DMS79 (cell line): ENCODE measurements at regions not wholly inside any gene's neighbourhood (a gene's known extent, or its start where the extent isn't known, plus 50 kb on each side); places are given as distances from the start of the nearest gene placed in this dataset.

Experiments
- DNase-seq: peaks from one replicate; lab custom pipeline; 2025; lab: John Stamatoyannopoulos, UW

DNA sequence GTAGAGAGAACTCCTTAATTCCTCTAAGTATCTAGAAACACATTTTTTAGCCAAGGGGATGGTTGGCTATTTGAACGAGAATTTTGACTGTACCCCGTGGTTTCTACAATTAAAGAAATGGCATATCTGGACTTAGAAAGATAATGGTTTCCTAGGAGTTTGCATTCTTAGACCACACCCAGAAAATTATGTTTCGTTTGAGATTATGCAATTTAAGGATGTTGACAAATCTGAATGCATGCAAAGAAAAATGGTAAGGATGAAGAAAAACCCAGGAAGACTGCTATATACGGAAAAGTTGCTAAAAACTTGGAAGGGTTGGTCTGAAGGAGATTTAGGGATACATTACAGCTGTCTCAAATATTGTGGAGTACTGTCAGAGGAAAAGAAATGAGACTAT lies 538.5 kb upstream of the WWC1 start:
- DNase-seq: no peak

GRCh38 chr5:167753725-167754490 lies 537.5 kb upstream of the WWC1 start:
- DNase-seq: no peak

- DNase-seq: no peak
These were observed 536.9 kb upstream of the WWC1 start for GRCh38 chr5:167754501-167755021.

- DNase-seq: no peak
These were observed 536.0 kb upstream of the WWC1 start for GRCh38 chr5:167755420-167755819.

DNA sequence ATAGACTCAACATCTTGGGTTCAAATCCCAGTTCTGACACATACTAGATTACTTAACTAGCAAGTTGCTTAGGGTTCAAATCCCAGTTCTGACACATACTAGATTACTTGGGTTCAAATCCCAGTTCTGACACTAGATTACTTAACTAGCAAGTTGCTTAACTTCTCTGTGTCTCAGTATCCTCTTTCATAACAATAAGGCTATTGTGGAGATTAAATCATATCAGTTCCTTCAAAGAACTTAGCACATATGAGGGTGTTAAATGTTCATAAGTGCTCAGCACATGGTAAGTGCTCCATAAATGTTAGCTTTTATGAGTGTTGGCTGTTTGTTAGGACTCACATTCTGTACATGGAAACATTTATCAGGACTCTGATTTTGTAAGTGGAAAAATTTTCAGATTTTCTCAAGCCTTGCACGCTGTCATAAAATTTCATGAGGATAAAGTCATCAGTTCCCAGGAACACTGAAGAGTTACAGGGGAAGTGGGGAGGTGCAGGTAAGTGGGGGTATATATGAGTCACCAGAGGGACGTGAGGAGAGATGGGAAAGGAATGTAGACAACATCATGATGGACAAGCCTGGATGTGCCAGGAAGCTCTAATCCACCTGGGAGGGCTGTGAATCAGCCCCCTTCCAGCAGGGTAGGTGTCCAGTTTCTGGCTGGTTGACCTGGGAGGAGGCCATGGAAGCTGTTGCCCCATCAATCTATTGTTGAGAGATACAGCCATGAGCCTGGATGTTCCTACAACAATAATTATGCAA lies 532.2 kb upstream of the WWC1 start:
- DNase-seq: no peak

DNA sequence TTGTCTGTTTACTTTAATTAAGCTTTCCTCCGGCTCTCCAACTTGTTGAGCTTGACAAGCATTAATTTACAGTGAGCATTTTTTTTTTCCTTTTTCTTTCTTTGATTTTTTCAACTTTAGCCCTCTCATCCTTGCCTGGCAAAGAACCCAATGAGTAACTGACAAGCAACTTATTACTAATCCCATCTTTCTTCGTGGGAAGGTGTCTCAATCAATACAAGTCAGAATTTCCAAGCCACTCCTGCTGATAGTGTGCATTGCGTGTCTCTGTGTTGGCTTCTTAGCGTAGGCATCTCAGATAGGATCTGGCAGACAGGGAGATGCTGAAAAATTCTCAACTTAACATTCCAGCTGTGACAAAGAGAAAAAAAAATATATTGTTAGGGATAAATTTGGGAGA lies 527.7 kb upstream of the WWC1 start:
- DNase-seq: no peak

GRCh38 chr5:167764641-167765289 lies 526.7 kb upstream of the WWC1 start:
- DNase-seq: no peak

DNA sequence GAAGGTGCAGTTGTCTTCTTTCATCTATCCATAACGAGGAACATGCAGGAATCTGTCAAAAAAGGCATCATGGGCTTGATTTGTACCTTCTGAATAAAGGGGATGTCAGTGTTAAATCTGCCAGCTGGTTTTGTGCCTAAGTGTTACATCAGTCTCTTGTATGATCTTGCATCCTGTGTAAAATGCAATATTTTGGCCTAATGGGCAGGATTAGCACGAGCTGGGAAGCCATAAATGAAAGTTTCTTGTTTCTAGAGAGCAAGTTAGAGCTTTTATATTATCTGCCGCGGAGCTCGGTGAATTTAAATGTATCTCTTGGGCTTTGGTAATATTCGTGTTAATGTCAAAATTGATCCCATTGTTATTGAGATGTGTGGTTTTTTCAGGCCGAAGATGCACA lies 526.1 kb upstream of the WWC1 start:
- DNase-seq: no peak

- no peak for DNase-seq
These were observed 524.5 kb upstream of the WWC1 start for GRCh38 chr5:167766957-167767356.

GRCh38 chr5:167767795-167768194 lies 523.6 kb upstream of the WWC1 start:
- no peak for DNase-seq

DNA sequence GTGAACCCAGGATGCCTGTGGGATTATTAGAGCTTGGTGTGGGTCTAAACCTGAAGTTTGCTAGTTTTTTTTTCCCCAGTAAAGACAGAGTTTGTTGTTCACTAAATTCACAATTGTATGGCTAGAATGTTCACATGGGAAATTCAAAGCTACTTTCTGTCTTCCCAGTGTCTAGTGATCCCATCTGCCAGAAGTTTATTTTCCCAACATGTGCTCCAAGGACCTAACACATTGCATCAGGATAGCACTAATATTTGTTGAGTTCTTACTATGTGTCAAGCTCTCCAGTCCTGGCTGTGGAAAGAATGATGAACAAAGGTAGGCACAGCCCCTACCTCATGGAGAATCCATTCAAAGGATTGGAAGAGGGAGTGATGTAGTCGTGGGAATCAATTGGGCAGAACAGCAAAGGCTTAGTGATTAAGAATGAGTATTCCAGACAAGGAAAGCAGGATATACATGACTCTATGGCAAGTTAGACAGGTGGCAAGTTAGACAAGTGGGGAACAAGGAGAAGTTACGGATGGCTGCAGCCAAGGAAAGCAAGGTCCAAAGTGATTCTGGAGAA lies 521.5 kb upstream of the WWC1 start:
- DNase-seq: no peak

DNA sequence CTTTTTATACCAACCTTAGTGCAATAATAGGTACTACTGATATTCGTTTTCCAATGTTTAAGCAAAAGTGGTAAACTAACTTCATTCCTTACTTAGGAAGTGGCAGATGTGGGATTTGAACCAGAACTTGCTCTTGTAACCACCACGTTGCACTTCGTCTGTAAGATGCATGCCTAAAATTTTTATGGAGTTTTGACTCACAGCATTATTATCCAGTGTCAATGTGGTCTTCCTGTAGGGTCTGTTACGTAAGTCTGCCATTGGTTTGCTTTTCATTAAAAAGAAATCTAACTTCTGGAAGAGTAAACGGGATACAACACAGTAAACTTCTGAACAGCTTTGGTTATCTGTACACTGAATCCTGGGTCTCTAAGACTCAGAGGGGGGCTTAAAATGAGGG lies 521.0 kb upstream of the WWC1 start:
- DNase-seq: no peak

GRCh38 chr5:167771571-167771970 lies 519.9 kb upstream of the WWC1 start:
- no peak for DNase-seq

DNA sequence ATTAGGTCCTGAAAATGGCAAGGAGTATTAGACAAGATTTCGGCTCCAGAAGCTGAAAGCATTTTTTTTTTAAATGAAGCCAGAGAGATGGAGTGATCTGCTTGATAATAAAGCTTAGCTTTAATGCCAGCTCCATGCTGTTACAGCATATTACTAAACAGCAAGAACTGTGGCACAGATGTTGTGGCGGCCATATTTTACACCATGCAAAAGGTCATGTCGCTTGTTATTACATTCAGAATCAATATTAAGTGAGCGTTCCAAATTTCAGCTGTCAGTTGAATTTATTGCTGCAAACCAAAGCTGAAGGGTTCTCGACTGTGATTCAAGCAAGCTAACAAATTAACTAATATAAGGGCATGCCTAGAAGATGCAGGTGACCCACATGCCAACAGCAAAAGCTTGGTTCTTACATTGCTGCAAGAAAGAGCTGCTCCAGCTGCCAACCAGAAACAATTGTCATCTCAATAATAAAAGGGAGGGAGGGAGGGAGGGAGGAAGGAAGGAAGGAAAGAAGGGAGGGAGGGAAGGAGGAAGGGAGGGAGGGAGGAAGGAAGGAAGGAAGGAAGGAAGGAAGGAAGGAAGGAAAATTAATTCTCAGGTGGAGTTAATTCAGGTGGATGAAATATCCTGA lies 517.7 kb upstream of the WWC1 start:
- no peak for DNase-seq

DNA sequence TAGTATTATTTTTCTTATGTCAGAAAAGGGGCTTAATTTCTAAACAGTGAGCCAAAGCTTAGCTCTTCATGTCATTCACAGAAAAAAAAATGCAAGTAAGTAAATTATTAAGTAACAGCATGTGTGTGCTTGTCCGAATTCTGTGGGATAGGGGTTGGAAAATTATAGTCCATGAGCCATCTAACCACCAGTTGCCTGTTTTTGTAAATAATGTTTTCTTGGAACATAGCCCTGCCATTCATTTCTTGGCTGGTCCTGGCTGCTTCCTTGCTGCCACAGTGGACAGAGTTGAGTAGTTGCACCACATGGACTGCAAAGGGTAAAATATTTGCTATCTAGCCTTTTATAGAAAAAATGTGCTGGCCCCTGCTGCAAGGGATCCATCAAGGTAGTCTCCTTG lies 513.7 kb upstream of the WWC1 start:
- no peak for DNase-seq

DNA sequence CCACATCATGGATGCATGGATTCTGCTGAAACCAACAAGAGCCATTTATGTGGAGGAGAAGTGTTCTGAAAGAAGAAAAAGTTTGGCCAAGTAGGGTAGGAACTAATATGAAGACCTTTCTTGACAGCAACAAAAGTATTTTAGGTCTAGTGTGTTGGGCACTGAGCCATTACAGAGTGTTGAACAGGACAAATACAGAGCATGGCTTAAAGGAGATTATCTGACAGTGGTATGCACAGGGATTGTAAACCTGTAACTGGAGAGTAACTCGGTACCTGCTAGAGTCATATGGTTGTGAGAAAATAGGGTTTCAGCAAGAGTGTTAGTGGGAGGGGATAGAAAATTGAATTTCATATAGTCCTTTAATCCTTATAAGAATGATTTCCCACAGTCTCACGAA lies 513.2 kb upstream of the WWC1 start:
- no peak for DNase-seq

- no peak for DNase-seq
These were observed 511.8 kb upstream of the WWC1 start for GRCh38 chr5:167779644-167780043.

GRCh38 chr5:167780177-167780576 lies 511.3 kb upstream of the WWC1 start:
- no peak for DNase-seq

DNA sequence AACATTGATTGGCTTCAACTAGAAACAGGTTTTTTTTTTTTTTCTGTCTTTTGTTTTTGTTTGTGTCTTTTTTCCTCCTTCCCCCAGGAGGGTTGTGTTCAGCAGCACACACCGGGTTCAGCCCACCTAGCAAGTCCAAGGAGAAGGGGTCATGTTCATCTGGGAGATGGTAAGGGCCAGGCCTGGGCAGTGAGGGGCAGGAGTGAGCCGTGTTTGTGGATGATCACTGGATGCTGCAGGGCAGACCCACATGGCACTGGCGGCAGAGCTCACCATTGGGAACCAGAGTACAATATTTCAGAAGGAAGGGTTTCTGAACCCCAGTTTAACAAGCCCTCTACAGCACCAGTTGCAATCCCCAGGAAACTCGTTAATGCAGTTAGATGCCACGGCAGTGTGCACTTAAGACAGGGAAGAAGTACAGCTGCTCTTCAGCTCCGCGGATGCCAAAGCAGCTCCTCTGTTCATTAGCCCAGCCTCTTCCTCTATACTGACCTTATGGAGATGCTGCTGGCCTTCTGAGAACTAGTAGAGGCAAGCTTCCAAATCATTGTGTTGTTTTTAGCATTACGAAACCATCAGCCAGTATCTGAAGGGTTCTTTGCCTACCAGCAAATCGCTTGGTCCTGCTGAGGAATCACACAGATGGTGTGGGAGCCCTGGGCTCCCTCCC lies 508.2 kb upstream of the WWC1 start:
- DNase-seq: no peak

- DNase-seq: no peak
These were observed 506.3 kb upstream of the WWC1 start for GRCh38 chr5:167785106-167785505.

DNA sequence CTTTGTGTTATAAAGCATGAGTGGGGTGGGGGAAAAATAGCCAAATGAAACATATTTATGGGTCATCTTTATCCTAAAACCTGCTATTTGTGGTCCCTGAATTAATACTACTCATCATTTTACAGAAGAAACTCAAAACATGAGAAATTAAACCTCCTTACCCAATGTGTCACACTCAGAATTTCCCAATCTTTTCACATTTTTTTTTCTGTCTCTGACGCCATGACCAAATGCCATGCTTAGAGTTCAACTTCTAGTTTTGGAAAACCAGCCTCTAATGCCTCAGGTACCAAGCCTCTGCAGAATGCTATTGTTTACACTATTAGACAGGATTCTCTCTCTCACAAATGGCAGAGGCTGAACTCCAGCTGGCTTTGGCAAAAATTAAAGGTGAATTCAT lies 505.5 kb upstream of the WWC1 start:
- DNase-seq: no peak
